Small intestine (tissue), 7 donors: ENCODE measurements at regions not wholly inside any gene's neighbourhood (a gene's known extent, or its start where the extent isn't known, plus 50 kb on each side); places are given as distances from the start of the nearest gene placed in this dataset.

Source experiments
- DNase-seq, 2 donors: peaks; one replicate each; pipeline versions ENCODE4 v3.0.0 to v3.0.0-alpha.2; 2013
- FAIRE-seq: peaks from 2 replicates; lab custom pipeline; 2012; peaks lifted over from hg19 to GRCh38; lab: Jason Lieb, UNC
- H3K27ac ChIP-seq, 3 donors: one replicate each; pipeline ENCODE4 v1.5.1; 2013; ENCODE audit warnings: low read length in 2 of 3, mild to moderate bottlenecking in 2 of 3, control low read depth in 1 of 3, inconsistent platforms in 1 of 3, low read depth in 1 of 3, moderate library complexity in 1 of 3
- H3K27me3 ChIP-seq, 3 donors: one replicate each; pipeline ENCODE4 v1.6.1; 2013; ENCODE audit warnings: low read length in 3 of 3, inconsistent platforms in 1 of 3; ENCODE audit not compliant: control insufficient read depth in 3 of 3, insufficient read depth in 3 of 3
- H3K36me3 ChIP-seq, 3 donors: one replicate each; pipeline ENCODE4 v1.6.1; 2013; ENCODE audit warnings: low read length in 3 of 3, inconsistent platforms in 1 of 3, low read depth in 1 of 3, mild to moderate bottlenecking in 1 of 3, moderate library complexity in 1 of 3; ENCODE audit not compliant: control insufficient read depth in 3 of 3, insufficient read depth in 2 of 3
- H3K4me1 ChIP-seq, 3 donors: one replicate each; pipeline ENCODE4 v1.6.1; 2013; ENCODE audit warnings: low read length in 2 of 3, inconsistent platforms in 1 of 3, low read depth in 1 of 3, mild to moderate bottlenecking in 1 of 3, moderate library complexity in 1 of 3; ENCODE audit not compliant: control insufficient read depth in 3 of 3, insufficient read depth in 2 of 3
- H3K4me3 ChIP-seq, 3 donors: one replicate each; pipeline ENCODE4 v1.5.1; 2013; ENCODE audit warnings: low read length in 3 of 3, control low read depth in 1 of 3, inconsistent platforms in 1 of 3, low read depth in 1 of 3, mild to moderate bottlenecking in 1 of 3, moderate library complexity in 1 of 3
- H3K9me3 ChIP-seq, 2 donors: one replicate each; pipeline ENCODE4 v1.6.1; 2013; ENCODE audit warnings: low read depth in 1 of 2, low read length in 1 of 2; ENCODE audit not compliant: control insufficient read depth in 2 of 2, insufficient read depth in 1 of 2
- WGBS, 3 donors: extraction: QIAGEN DNeasy Blood & Tissue Kit; methylation state at CpG; one replicate each; pipeline ENCODE4 v1.1.7; 2013; 5-methylcytosine and 5-hydroxymethylcytosine counted together
- donor health status: healthy with polysubstance abuse.
- donor health status: control.
- donor health status: control.
- donor health status: Bipolar disorder and iron deficiency.
- donor health status: healthy.

DNA sequence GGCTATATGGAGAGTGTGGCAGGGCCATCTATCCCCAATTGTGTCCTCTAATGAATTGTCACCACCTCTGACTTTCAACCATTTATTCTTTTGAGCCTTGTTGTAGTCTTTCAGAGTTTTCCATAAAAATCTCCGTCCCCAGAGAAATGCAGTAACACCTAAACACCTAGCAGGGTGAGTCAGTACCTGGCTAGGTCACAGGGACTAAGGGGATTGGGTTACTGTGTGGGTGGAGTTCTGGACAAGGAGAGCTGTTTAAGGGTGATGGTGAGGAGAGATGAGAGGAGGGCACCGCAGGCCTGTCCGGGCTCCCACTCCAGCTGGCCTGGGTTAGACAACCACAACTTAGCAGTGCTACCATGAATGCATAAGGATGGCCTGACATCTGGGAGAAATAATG, 186.2 kb upstream of the LYZL1 start:
- Histone ChIP-seq H3K27ac (no peak overlapping the region), H3K36me3 (no peaks in the 10 kb centered on the region), H3K27me3 (no peaks in the 10 kb centered on the region), H3K9me3 (peaks cover 0 to 14% of the 10 kb centered on the region in 2 donors), H3K4me1 (peaks cover 0 to 22% (median 0%) of the 10 kb centered on the region in 3 donors), H3K4me3 (no peak overlapping the region)
- DNase-seq: no peak
- FAIRE-seq: no peak
- 76 to 77% (median 76%) methylated on average over 3 of the region's 3 CpGs for WGBS, 3 donors

DNA sequence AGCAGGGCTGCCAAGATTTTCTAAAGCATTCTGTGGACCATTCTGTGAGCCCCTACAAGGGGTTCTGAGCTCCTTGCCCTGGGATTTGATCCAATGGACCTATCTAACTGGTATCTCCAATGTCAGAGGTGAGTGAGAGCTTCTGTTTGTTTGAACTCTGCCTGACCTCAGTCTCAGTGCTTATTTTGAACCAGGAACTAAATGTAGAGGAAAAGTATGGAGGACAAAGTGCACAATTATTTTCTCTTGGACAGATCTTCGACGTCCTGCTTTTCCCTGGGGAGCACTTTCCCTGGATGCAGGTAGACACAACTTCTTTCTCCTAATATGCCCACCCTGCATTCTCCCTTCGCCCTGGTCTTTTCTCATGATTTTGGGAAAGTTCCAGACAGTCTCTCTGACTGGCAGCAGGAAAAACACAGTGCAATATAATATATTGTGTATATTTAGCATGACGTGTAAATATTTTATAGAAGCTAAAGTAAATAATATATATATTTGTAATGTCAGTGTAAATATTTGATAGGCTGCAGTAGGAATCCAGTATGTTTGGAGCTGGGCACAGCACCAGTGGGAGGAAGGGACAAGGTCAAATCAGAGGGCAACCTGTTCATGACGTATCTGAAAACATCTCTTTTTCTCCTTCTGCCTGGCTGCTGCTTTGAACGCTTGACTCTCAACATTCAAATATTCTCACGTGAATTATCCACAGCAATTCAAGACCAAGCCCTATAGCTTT, 184.0 kb upstream of the LYZL1 start:
- Histone ChIP-seq H3K27ac (no peak overlapping the region), H3K36me3 (no peaks in the 10 kb centered on the region), H3K27me3 (no peaks in the 10 kb centered on the region), H3K4me3 (no peak overlapping the region), H3K9me3 (peaks cover 0 to 10% of the 10 kb centered on the region in 2 donors), H3K4me1 (peaks cover 0 to 25% (median 0%) of the 10 kb centered on the region in 3 donors)
- FAIRE-seq (no peak), DNase-seq (peak; percentile 6 to 50)
- WGBS, 3 donors: 44 to 55% (median 52%) methylated on average over 7 of the region's 7 CpGs

DNA sequence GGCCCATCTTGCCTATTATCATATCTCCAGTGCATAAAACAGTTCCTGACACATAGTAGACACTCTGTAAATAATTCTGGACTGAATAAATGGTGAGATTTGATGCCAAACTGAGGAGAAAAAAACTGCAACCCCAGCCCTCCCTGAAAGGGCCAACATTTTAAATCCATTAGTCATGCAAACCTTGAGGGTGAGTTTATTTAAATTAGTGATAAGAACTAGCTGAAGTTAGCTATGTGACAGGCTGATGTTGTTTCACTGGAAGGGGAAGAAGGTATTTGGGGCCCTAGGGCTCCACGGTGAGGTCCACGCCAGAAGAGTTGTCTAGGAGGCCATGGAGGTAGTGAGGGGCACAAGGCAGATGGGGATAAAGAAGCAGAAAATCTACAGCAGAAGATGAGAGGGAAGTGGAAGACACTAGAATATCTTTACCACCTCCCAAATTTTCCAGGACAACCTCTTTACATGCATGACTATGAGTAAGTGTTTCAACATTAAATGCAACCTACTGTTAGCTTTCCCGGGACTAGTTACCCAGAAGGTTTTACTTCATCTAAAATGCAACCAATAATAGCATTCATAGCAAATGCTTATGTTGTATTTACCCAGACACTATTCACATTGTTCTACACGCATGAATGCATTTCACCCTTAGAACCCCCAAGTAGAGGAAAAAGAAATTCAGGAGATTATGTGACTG, 183.2 kb upstream of the LYZL1 start:
- no peak for DNase-seq
- Histone ChIP-seq H3K27me3 (peaks cover 0 to under 1% (median 0%) of the 10 kb centered on the region in 3 donors), H3K4me3 (no peak overlapping the region), H3K27ac (no peak overlapping the region), H3K9me3 (peaks cover 0 to 10% of the 10 kb centered on the region in 2 donors), H3K36me3 (no peaks in the 10 kb centered on the region), H3K4me1 (peaks cover 0 to 19% (median 0%) of the 10 kb centered on the region in 3 donors)
- no peak for FAIRE-seq
- WGBS, 3 donors: 87 to 91% (median 88%) methylated on average over 4 of the region's 4 CpGs

DNA sequence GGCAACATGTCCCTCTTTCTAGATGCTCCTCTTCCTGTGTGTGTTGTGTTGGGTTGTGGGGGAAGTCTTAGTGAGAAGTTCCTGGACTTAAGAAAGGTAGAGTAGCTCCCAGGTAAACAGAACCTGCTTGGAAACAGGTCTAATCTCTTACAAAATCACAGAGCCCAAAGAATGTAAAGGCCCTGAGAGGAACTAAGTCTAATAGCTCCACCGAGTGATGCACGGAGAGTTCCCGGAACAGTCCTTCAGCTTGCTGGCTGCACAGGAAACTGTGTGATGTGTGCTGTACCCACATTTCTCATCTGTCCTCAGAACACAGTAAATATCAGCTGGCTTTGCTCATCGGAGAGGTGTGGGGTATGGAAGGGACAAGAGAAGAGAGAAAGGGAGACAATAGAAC, 182.6 kb upstream of the LYZL1 start:
- Histone ChIP-seq H3K9me3 (peaks cover 0 to 10% of the 10 kb centered on the region in 2 donors), H3K27me3 (peaks cover 0 to 2% (median 0%) of the 10 kb centered on the region in 3 donors), H3K27ac (no peak overlapping the region), H3K4me3 (no peak overlapping the region), H3K4me1 (peaks cover 0 to 19% (median 0%) of the 10 kb centered on the region in 3 donors), H3K36me3 (no peaks in the 10 kb centered on the region)
- 67 to 76% (median 75%) methylated on average over 4 of the region's 4 CpGs for WGBS, 3 donors
- DNase-seq (no peak), FAIRE-seq (no peak)

DNA sequence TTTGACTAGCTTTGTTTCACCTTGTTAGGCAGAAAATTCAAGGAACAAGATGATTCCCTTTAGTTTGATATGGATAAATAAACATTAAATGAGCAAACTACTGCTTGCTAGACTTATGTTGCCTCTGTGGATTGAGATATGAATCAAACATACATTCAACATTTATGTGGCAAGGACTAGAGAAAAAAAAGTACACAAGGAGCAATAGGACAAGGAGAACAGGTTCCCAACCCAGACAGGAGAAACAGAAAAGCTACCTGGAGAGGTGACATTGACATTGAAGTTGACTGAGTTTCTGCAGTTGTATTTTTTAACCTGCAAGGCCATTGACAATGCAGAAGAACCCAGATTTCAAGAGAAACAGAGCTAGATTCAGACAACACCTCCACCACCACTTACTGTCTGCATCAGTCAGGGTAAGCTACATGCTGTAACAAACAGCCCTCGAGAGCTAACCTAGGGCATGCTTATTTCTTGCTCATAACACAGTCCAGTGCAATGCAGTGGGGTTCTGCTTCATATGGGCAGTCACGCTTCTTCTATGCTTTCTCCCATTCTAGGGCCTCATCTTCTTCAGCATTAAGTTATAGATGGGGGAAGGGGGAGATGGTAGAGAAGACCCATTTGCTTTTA, 180.9 kb upstream of the LYZL1 start:
- no peak for DNase-seq
- no peak for FAIRE-seq
- H3K4me3 ChIP-seq: no peak overlapping the region
- peaks cover 0 to 19% (median 0%) of the 10 kb centered on the region in 3 donors for H3K4me1 ChIP-seq
- no peaks in the 10 kb centered on the region for H3K36me3 ChIP-seq
- H3K27ac ChIP-seq: no peak overlapping the region
- WGBS, 3 donors: 76 to 85% (median 80%) methylated on average over 2 of the region's 2 CpGs
- peaks cover 0 to 2% of the 10 kb centered on the region in 2 donors for H3K9me3 ChIP-seq
- H3K27me3 ChIP-seq: peaks cover 0 to 2% (median 0%) of the 10 kb centered on the region in 3 donors

GRCh38 chr10:29109707-29110571, 178.9 kb upstream of the LYZL1 start:
- WGBS, 3 donors: 54 to 70% (median 66%) methylated on average over 9 of the region's 9 CpGs
- Histone ChIP-seq H3K4me1 (peaks cover 0 to 18% (median 0%) of the 10 kb centered on the region in 3 donors), H3K27me3 (peaks cover 0 to 2% (median 0%) of the 10 kb centered on the region in 3 donors), H3K27ac (no peak overlapping the region), H3K4me3 (no peak overlapping the region), H3K36me3 (no peaks in the 10 kb centered on the region), H3K9me3 (no peaks in the 10 kb centered on the region)
- FAIRE-seq: no peak
- DNase-seq: no peak

DNA sequence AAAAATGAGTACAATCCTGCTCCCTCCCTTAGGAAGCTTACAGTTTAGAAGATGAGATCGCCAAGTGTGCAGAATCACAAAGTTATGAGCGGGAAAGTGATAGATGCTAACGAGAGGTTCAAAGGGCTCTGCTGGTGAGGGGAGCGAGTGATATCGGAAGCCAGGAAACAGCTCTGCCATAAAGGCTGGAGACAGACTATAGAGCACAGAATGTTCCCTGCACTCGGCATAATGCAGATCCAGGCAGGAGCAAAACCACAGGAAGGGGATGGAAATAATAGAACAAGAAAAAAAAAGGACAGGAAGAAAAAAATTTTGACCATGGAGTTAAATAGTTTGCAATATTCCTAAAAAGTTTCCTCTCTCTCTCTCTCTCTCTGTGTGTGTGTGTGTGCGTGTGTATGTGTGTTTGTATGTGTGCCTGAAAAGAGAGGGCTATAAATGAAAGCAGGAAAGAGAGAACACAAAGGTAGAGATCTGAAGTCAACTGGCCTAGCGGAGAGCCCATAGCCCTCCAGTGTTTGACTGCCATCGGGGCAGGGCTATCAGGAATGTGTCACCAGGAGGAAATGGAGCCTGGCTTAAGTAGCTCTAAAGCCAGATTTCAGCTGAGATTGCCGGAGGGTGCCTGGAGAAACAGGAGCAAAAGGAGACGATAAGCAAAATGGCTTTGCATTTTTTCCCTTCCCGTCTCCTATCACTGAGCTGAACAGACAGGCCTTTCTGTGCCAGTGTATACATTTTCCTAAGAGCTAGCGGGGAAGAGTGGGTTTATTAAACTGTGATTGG, 175.8 kb upstream of the LYZL1 start:
- 36 to 58% (median 50%) methylated on average over 12 to 13 of the region's 13 CpGs for WGBS, 3 donors
- DNase-seq: peak in 1 of 2 donors; percentile 55

More for the DNA sequence above, 175.8 kb upstream of the LYZL1 start:
- no peaks in the 10 kb centered on the region for H3K36me3 ChIP-seq
- peaks cover 0 to 2% (median 0%) of the 10 kb centered on the region in 3 donors for H3K27me3 ChIP-seq
- peaks cover 0 to 16% of the 10 kb centered on the region in 2 donors for H3K9me3 ChIP-seq
- peaks cover 0 to 9% (median 0%) of the 10 kb centered on the region in 3 donors for H3K4me1 ChIP-seq
- no peak for FAIRE-seq
- H3K27ac ChIP-seq: peak overlapping the region in 1 of 3 donors; percentile 46
- no peak overlapping the region for H3K4me3 ChIP-seq
